HG03571 (cell line): ENCODE measurements at regions not wholly inside any gene's neighbourhood (a gene's known extent, or its start where the extent isn't known, plus 50 kb on each side); places are given as distances from the start of the nearest gene placed in this dataset.

Source experiments
- ATAC-seq: cut with Tn5 transposase; IDR thresholded peaks from one replicate; pipeline ENCODE4 v1.9.1; 2021; ENCODE audit not compliant: unreplicated experiment

DNA sequence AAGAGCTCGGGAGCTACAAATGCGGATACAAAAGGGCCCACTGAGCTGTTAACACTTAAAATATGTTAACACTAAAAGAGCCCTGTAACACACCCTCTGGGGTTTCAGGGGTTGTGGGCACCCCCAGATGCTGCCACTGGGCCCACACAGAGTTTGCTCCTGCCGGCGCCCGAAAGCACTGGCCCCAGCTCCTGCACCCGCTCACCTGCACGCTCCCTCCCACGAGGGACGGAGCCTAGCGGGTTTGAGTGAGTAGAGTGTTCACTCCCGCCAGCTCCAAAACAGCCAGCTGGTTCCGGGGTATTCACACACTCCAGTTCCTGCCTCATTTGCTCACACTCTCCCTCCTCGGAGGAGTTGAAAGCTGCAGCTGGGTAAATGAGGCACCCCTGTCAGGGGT lies 357.7 kb downstream of the ETNK1 start:
- ATAC-seq: no peak

DNA sequence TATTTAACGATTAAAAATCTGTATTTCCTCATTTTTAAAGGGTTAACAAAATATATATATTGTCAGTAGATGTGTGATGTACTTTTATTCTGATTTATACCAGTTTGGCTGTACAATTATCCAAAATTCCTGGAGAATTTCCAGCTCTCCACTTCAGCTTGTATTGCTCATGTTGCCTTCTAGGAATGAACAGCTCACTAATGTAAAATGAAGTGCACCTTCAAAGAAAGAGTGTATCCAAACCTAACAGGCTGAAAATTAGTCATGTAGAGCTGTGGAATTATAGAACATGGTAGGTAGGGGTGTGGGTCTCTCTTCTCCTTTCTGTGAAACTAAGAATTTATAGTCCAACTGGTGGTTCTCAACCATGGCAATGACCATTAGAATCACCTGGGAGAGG lies 362.0 kb downstream of the ETNK1 start:
- ATAC-seq: no peak

DNA sequence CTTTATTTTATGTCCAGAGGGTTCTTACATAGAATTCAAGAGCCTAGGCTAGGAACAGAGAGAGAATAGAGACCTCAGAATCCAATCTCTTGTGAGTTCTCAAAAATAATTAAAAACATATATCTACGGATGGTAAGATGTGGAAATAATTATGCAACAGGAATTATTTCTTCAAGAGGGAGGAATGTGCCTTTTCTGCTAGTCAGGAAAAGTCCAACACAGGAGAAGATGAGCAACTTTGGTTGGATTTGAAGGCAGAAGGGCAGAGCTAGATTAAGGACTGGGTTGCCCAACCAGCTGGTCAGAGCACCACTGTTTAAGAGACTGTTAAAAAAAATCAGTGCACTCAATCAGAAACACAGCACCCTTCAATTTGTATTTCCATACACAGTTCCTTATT lies 365.5 kb downstream of the ETNK1 start:
- ATAC-seq: no peak

DNA sequence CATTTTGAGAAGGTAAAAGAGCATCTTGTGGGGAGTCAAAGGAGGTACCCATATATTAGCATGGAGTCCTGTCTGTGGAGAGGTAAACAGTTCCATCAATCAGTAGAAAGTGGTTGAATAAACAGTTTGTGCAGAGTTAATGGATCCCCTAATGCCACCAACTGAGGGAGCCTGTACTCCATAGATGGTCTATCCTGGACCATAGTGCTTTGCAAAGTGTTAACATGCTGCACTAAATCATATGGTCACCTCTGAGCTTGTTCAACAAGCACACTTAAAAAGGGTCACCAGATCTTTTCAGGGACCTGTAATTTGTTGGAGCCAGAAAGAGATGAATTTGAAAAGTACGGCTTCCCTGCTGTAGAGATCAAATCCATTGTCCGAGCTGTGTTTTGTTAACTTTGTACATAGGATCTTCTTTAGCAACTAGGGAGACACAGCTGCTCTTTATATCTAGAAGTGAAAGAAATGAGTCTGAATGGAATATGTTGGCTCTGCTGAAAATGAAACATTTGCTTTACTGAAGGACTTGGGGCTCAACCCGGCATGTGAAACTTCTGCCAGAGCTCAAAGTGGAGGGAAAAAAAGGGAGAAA lies 366.4 kb downstream of the ETNK1 start:
- ATAC-seq: no peak

DNA sequence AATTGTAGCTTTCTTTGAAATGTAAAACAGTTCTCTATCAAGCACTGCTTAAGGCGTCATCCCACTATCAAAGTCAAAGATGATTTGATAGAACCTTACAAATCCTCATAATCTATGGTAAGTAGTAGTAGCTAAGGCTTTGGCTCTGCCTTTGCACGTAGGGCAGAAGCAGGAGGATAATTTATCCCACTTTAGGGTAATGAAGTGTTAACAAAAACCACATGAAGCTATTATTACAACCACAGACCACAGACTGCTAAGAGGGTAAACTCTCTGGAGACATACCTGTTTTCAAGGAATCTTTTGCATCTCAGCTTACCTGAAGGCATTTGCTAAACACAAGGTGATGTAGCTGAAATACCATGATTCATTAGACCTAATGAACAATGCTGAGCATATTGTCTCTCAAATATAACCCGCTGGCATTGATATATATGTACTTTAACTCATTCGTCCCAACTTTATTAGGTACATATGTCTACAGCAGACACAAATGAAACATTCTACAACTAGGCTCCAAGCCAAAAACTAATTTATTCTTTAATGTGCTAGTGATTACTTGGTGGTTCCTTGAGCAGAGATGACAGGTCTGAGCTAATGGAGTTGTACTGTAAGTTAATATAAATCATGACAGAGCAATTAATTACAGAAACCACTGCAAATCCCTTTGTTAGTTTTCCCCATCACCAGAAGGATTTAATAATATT lies 368.8 kb downstream of the ETNK1 start:
- ATAC-seq: no peak

GRCh38 chr12:22994316-22994675 lies 369.3 kb downstream of the ETNK1 start:
- no peak for ATAC-seq

- ATAC-seq: no peak
Measured at GRCh38 chr12:23001487-23001886, 376.5 kb downstream of the ETNK1 start.

DNA sequence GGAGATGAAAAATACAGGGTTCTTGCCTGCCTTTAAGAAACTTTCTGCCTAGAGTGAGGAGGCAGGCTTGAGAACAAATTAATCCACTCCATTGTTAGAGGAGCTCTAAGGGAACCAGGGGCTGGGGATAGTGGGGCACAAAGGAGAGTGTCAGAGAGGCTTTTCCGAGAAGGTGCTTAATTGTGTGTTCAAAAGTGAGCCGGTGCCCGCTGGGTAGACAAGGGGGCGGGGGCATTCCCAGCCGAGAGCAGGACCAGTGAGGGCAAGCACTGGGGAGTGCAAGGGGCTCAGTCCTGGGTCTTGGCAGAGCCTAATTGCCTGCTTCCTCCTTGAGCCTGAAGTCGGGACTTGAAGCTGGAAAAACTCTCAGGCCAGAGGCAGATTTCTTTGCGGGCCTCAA lies 377.4 kb downstream of the ETNK1 start:
- no peak for ATAC-seq

DNA sequence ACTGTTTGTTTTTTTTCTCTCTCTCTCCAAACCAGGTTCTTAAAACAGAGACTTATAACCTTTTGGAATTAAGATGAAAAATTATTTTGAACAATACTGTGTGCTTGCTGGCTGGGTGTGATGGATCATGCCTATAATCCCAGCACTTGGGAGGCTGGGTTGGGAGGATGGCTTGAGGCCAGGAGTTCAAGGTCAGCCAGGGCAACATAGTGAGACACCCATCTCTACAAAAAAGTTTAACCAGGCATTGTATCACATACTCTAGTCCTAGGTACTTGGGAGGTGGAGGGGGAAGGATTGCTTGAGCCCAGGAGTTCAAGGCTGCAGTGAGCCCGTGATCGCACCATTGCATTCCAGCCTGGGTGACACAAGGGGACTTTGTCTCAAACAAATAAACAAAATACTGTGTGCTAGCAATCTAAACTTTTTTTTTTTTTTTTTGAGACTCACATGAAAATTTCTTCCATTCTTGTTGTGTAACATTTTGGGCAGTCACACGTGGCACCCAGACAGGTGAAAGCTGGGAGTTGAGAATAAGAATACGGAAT lies 379.6 kb downstream of the ETNK1 start:
- no peak for ATAC-seq

- no peak for ATAC-seq
Measured at GRCh38 chr12:23005387-23005786, 380.4 kb downstream of the ETNK1 start.

DNA sequence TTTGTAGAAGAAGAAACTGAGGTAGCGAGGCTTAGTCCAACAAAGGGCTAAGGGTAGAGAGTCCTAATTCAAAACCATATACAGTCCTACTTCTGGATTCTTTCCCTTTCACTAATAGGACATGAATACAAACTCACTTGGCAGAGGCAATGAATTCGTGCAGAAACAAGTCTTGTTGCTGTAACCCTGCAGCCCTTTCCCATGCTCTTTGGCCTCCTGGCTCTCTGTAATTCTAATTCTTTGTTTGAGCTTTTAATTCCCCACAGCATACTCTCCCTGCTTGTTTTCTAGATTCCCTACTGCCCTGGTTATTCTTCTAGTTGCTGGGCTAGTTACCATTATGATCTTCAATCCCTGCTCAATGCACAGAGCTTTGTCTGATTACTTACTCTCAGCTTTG lies 381.4 kb downstream of the ETNK1 start:
- no peak for ATAC-seq

DNA sequence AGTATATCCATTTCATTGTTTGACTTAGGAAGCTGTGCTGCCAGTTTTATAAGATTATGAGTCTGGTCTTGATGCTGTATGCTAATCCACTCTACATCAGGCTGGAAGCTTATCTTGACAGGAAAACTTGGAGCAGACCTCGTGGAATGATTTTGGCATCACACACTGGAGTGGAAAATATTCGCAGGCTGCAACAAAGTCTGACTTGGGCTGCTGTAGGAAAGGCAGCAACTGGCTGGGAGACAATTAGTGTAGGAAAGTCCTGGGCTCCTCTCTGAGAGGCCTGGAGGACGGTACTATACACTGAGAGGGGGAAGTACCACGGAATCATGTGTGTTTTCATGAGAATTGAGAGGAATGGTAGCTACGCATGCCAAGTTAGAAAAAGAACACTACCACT lies 383.7 kb downstream of the ETNK1 start:
- no peak for ATAC-seq

DNA sequence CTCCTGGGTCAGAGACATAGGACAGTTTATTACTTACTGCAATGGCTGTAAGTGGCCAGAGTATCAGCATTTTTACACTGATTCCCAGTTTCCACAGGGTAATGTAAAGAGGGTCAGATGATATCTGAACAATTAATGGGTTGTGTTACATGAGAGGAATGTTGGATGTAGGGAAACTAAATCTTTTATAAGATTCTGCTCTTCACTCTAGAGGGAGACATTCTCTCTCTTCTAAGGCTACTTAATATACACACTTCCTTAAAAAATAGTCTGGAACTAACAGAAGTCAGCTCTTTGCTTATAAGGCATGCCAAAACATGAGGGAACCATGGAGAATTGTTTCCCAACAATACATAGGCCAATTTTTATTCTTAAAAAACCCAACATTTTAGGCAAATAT lies 389.8 kb downstream of the ETNK1 start:
- ATAC-seq: no peak

- no peak for ATAC-seq
Measured at GRCh38 chr12:23025372-23026016, 400.5 kb downstream of the ETNK1 start.

GRCh38 chr12:23028158-23028802 lies 403.3 kb downstream of the ETNK1 start:
- ATAC-seq: no peak

DNA sequence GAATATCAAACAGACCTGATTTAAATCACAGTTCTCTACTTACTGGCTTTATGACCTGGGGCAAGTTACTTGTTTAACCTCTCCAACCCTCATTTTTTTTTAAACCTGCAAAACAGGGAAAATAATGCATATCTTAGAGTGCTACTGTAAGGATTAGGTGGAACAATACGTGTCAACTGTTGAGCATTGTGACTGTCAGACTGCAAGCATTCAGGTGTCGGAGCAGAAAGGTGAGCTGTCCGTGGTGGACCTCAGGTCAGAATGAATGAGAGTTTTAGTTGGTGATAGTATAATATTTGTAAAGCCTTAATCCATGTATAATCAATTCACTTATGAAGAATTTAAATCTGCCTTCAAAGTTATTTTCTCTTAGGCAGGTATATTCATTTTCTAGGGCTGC lies 404.2 kb downstream of the ETNK1 start:
- no peak for ATAC-seq

DNA sequence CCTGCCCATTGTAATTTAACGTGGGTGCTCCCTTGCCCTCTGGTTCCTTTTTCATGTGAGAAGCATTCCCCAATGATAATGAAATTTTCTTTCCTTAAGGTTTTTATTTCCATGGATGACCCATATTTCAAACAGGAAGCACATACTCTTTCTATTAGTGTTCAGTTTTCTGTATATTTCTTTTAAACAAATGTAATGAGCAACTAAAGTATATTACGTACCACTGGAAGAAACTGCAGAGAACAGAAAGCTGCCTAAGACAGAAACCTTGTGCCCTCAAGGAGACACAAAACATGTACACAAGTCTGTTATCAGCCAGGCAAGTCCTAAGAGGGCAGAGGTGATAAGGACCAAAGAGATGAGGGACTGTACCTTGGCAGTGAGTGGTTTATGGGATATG lies 414.9 kb downstream of the ETNK1 start:
- no peak for ATAC-seq

- ATAC-seq: no peak
Measured at GRCh38 chr12:23041774-23042173, 416.8 kb downstream of the ETNK1 start.

DNA sequence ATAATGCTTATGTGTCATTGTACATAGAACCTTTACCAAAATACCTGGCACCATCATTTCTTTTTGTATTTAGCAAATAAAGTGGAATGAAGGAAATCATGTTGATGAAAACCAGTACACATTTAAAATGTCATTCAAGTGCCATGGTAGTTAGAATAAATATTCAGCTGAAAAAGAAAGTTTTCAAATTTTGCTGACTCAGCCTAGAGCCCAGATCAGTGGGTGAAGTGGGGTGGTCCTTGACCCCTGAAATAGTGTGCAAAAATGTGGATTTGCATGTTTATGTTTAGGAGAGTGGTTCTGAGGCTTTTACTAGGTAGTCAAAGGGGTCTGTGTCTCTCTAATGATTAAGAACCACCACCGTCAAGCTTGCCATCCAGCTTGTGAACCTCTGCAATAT lies 418.7 kb downstream of the ETNK1 start:
- ATAC-seq: no peak

GRCh38 chr12:23049180-23049579 lies 424.2 kb downstream of the ETNK1 start:
- no peak for ATAC-seq

DNA sequence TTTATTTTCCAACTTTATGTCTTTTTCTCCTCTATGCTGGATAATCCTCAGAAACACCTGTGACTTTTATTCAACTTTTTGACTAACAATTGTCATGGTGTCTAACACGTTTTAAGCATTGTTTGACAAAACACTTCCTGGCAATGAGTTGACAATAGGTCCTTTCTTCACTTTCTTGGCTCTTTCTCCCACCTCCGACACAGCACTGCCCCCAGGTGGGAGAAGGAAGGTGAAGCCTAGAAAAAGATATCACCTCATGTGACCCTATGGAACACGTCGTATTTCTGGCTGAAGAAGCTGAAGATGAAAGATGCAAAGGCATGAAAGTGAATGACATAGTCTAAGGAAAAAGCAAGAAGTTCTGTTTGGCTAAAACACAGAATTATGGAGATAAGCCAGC lies 430.0 kb downstream of the ETNK1 start:
- ATAC-seq: no peak

GRCh38 chr12:23057571-23057970 lies 432.6 kb downstream of the ETNK1 start:
- no peak for ATAC-seq
